ENCODE measurements at regions not wholly inside any gene's neighbourhood (a gene's known extent, or its start where the extent isn't known, plus 50 kb on each side); places are given as distances from the start of the nearest gene placed in this dataset.

DNA sequence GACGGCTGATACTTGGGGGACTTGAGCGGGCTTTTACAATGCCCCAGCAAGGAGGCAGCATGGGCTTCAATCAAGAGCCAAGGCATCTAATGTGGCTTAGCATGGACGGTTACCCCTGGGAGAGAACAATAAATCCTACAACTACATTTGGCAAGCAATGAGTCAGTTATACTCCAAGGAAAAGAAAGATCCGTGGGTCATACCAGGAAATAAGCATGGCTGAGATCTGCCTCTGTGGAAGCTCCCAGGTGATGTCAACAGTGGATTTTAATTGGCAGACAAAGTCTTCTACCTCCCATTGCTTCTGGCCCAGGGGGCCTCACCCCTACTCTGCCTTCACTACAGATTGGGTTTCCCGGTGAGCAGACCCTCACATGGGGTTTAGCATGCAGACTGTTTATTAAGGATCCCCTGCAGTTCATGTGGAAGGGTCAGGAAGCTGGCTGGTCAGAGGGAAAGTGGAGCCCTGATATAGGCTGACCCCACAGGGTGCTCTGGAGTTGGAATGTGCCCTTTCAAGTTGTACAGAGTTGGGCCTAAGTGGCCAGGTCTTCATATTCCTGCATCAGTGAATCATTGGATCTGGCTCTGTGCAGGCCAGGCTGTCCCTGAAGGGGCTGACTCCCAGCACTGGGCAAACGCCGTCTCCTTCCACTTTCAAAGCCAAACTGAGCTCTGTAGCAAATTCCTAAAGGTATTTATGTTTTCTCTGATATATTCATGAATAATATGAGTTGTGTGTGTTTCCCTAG, 91.3 kb upstream of the GGTLC1 start:
- no peak for ATAC-seq
- Histone ChIP-seq H3K4me3 (no peak overlapping the region), H3K27me3 (no peaks in the 10 kb centered on the region), H3K4me1 (no peaks in the 10 kb centered on the region), H3K27ac (no peak overlapping the region), H3K9me3 (no peaks in the 10 kb centered on the region), H3K36me3 (no peaks in the 10 kb centered on the region)
- DNase-seq = no peak
- TF ChIP-seq, protein P1, sequence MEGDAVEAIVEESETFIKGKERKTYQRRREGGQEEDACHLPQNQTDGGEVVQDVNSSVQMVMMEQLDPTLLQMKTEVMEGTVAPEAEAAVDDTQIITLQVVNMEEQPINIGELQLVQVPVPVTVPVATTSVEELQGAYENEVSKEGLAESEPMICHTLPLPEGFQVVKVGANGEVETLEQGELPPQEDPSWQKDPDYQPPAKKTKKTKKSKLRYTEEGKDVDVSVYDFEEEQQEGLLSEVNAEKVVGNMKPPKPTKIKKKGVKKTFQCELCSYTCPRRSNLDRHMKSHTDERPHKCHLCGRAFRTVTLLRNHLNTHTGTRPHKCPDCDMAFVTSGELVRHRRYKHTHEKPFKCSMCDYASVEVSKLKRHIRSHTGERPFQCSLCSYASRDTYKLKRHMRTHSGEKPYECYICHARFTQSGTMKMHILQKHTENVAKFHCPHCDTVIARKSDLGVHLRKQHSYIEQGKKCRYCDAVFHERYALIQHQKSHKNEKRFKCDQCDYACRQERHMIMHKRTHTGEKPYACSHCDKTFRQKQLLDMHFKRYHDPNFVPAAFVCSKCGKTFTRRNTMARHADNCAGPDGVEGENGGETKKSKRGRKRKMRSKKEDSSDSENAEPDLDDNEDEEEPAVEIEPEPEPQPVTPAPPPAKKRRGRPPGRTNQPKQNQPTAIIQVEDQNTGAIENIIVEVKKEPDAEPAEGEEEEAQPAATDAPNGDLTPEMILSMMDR (IDR thresholded peaks at IDR 0.05) = no peak
- intact Hi-C loops (cut with DNase I) = no loop called here

DNA sequence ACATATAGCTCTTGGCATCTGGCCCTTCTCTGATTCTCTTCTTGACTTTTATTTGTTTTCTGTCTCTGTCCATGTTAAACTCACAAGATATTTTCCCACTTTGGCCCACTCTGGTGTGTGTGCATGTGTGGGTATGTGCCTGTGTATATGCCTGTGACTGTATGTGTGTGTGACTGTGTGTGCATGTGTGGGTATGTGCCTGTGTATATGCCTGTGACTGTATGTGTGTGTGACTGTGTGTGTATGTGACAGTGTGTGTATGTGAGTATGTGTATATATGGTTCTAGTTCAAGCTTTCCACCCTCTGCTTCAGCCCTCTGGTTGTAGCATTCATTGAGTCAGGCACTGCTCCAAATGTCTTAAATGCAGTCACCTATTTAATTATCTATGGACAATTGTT, 88.6 kb upstream of the GGTLC1 start:
- no peaks in the 10 kb centered on the region for H3K9me3 ChIP-seq
- no peaks in the 10 kb centered on the region for H3K36me3 ChIP-seq
- intact Hi-C loops (cut with DNase I) = no loop called here
- ATAC-seq (no peak), DNase-seq (no peak)
- H3K4me1 ChIP-seq = no peaks in the 10 kb centered on the region
- no peaks in the 10 kb centered on the region for H3K27me3 ChIP-seq
- H3K27ac ChIP-seq = no peak overlapping the region
- TF ChIP-seq, protein P1 (IDR thresholded peaks at IDR 0.05) = no peak
- no peak overlapping the region for H3K4me3 ChIP-seq

DNA sequence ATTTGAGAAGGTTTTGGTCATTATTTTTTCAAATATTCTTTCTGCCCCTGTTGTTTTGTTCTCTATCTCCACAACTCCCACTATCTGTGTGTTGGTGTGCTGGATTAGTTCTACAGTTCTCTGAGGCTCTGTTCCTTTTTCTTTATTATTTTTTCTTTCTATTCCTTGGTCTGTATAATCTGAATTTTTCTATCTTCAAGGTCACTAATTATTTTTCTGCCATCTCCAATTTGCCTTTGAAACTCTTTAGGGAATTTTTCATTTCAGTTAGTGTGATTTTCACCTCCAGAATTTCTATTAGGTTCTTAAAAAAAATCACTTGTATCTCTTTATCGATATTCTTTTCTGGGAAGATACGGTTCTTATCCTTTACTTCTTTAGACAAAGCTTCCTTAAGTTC, 82.1 kb upstream of the GGTLC1 start:
- H3K4me3 ChIP-seq = no peak overlapping the region
- no peak for ATAC-seq
- no peaks in the 10 kb centered on the region for H3K4me1 ChIP-seq
- H3K9me3 ChIP-seq = no peaks in the 10 kb centered on the region
- TF ChIP-seq, protein P1 (IDR thresholded peaks at IDR 0.05) = no peak
- no peak overlapping the region for H3K27ac ChIP-seq
- intact Hi-C loops (cut with DNase I) = no loop called here
- H3K27me3 ChIP-seq = no peaks in the 10 kb centered on the region
- no peak for DNase-seq
- no peaks in the 10 kb centered on the region for H3K36me3 ChIP-seq

DNA sequence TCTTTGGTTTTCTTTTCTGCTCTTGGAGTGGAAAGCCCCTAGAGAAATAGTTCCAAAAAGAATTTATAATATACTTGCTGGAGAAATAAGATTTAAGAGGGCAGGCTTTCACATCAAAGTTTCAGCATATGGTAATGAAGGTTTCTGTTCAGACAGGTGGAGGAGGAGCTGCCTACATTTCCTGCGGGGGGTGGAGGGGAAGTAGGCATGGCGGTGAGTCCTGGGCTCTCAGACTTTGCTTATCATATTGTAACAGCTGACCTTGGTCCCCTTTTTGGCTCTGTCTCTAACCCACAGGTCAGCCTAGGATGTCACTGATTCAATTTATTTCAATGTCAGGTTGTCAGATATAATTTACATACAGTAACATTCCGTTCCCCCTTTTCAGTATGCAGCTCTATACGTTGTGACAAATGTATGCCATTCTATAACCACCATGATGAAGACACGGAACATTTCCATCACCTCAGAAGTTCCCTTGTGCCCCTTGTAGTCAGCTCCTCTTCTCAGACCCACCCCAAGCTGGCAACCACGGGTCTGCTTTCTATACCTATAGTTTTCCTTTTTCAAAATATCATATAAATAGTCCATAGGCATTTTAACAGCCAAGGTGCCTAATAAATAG, 77.6 kb upstream of the GGTLC1 start:
- Histone ChIP-seq H3K27me3 (no peaks in the 10 kb centered on the region), H3K27ac (no peak overlapping the region), H3K4me1 (no peaks in the 10 kb centered on the region), H3K36me3 (no peaks in the 10 kb centered on the region), H3K9me3 (no peaks in the 10 kb centered on the region), H3K4me3 (no peak overlapping the region)
- DNase-seq (no peak), ATAC-seq (no peak)
- TF ChIP-seq, protein P1 (IDR thresholded peaks at IDR 0.05) = no peak
- intact Hi-C loops (cut with DNase I) = no loop called here

DNA sequence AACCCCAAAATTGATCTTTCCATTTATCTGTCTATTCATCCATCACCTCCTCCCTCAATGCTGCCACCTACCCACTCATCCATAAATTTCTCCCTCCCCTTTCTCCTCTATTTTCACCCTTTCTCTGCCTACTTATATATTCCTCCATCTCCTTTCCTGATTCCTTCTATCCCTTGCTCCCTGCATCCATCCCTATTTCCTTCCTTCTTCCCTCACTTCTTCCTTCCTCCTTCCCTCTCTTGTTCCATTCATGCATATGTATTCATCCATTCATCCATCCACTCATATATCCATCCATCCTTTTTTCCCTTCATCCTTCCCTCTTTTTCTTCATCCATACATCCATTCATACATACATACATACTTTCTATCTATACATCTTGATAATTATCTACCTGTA, 76.3 kb upstream of the GGTLC1 start:
- DNase-seq (no peak), ATAC-seq (no peak)
- intact Hi-C loops (cut with DNase I) = no loop called here
- Histone ChIP-seq H3K4me3 (no peak overlapping the region), H3K27me3 (no peaks in the 10 kb centered on the region), H3K27ac (no peak overlapping the region), H3K4me1 (no peaks in the 10 kb centered on the region), H3K9me3 (no peaks in the 10 kb centered on the region), H3K36me3 (no peaks in the 10 kb centered on the region)
- TF ChIP-seq, protein P1 (IDR thresholded peaks at IDR 0.05) = no peak
